Erythroblast (primary cell): ENCODE measurements at regions not wholly inside any gene's neighbourhood (a gene's known extent, or its start where the extent isn't known, plus 50 kb on each side); places are given as distances from the start of the nearest gene placed in this dataset.
"Not testable (repeated sequence)": the region's sequence is repeated elsewhere in the genome, so short reads cannot be mapped to it uniquely, and the experiment has no call there.

Source experiments
- GATA1 ChIP-seq: IDR thresholded peaks from 2 replicates; pipeline ENCODE4 v1.6.1; 2011; ENCODE audit warnings: low read depth, mild to moderate bottlenecking, control low read depth, low read length, moderate library complexity
- POLR2A ChIP-seq: IDR thresholded peaks from 2 replicates; pipeline ENCODE4 v1.6.1; 2011; ENCODE audit warnings: mild to moderate bottlenecking, low read length

DNA sequence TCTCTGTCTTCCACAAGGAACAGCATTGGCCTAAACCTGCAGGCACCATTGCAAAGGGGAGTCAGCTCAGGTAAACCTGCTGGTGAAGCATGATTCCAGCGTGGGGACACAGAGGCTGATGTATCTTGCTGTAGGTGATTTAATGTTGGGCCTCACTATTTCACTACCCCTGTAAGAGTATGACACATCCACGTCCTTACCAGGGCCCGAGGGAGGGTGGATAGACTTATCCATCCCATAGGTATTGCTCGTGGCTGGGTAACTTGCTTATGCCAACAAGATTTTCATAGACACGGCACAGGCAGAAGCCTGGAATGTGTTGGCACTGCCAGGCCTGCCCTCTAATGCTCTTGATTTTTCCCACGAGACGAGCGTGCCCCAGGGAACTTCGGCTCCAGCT lies 107.4 kb upstream of the SULF2 start:
- not testable (repeated sequence) for TF ChIP-seq POLR2A, GATA1
